GM20000 (cell line): ENCODE measurements at regions not wholly inside any gene's neighbourhood (a gene's known extent, or its start where the extent isn't known, plus 50 kb on each side); places are given as distances from the start of the nearest gene placed in this dataset.

Experiments used
- DNase-seq: peaks from one replicate; pipeline ENCODE4 v3.0.0; 2012; ENCODE audit warnings: low spot score
- TF ChIP-seq, protein P1 (sequence below): IDR thresholded peaks from 2 replicates; pipeline ENCODE4 v1.5.1; 2012; ENCODE audit warnings: mild to moderate bottlenecking, control low read depth; ENCODE audit errors: extremely low read depth, missing control alignments

- TF ChIP-seq, protein P1, sequence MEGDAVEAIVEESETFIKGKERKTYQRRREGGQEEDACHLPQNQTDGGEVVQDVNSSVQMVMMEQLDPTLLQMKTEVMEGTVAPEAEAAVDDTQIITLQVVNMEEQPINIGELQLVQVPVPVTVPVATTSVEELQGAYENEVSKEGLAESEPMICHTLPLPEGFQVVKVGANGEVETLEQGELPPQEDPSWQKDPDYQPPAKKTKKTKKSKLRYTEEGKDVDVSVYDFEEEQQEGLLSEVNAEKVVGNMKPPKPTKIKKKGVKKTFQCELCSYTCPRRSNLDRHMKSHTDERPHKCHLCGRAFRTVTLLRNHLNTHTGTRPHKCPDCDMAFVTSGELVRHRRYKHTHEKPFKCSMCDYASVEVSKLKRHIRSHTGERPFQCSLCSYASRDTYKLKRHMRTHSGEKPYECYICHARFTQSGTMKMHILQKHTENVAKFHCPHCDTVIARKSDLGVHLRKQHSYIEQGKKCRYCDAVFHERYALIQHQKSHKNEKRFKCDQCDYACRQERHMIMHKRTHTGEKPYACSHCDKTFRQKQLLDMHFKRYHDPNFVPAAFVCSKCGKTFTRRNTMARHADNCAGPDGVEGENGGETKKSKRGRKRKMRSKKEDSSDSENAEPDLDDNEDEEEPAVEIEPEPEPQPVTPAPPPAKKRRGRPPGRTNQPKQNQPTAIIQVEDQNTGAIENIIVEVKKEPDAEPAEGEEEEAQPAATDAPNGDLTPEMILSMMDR: no peak
- DNase-seq: no peak
Measured at GRCh38 chr14:97641827-97642226, 844.6 kb downstream of the VRK1 start.

DNA sequence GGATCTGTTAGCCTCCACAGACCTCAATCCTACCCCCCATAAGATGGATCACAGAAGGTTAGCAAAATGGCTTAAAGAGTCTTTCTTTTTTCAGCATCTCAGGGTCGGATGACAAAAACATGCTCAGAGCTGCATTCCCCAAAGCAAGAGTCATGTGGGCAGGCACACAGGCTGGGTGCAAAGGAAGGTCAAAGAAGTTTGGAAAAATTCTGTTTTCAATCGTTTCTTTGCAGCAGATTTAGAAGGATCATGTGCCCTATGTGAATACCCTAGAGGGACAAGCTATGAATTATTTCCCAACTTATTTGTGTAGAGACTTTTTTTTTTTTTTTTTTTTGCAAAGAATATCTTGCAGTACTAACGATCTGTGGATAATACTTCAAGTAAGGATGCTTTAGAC lies 845.4 kb downstream of the VRK1 start:
- no peak for DNase-seq
- TF ChIP-seq, protein P1: no peak

- TF ChIP-seq, protein P1: no peak
- DNase-seq: no peak
Measured at GRCh38 chr14:97644365-97644764, 847.2 kb downstream of the VRK1 start.

DNA sequence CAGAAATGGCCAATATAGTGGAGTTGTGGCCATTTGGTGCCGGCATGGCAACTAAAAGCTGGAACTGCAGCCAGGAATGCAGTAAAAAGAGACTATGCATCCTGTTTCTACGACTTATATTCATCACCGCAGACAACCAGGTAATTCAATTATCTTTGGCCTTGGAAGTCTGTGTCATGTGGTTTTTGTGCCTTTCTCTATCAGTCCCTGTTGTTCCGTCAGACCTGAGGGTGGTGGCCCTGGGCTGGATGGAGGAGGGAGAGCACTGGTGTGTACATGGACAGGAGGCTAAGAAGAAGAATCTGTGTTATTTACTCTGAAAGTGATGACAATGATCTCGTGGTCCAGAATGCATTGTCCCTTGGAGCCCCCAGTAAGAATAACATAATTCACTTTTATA lies 852.6 kb downstream of the VRK1 start:
- DNase-seq: no peak
- TF ChIP-seq, protein P1: no peak

GRCh38 chr14:97655169-97655948 lies 858.2 kb downstream of the VRK1 start:
- DNase-seq: no peak
- TF ChIP-seq, protein P1: no peak

GRCh38 chr14:97657609-97658008 lies 860.4 kb downstream of the VRK1 start:
- no peak for DNase-seq
- TF ChIP-seq, protein P1: no peak

DNA sequence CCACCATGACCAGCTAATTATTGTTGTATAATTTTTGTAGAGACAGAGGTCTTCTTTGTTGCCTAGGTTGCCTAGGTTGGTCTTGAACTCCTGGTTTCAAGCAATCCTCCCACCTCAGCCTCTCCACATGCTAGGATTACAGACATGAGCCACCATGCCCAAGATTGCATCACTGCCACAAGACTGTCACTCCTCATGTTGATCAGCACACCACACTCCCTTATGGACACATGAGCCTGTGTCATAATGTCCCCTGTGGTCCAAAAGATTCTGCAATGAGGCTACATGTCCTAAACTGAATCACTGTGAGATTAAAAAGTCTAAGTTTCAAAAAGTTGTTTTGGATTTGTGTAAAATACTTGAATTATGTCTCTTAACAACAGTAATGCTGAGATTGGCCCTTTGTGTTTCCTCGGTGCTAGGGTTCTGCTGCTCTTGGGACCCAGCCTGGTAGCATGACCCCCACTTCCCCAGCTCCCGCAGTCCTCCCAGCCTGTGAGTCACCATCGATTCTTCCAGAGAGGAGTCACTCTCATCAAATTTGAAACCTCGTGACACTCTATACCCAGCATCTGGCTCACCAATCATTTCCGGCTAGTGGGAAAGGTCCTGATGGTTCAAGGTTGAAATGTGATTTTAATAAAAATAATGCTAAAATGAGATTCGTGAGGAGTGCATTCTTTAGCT lies 890.9 kb downstream of the VRK1 start:
- DNase-seq: no peak
- TF ChIP-seq, protein P1: no peak
